Astrocyte (in vitro differentiated cells and primary cell): ENCODE measurements at regions not wholly inside any gene's neighbourhood (a gene's known extent, or its start where the extent isn't known, plus 50 kb on each side); places are given as distances from the start of the nearest gene placed in this dataset.

ENCODE experiments used
- CTCF ChIP-seq: IDR thresholded peaks from 2 replicates; pipeline ENCODE4 v1.5.1; 2011; ENCODE audit warnings: low read depth, mild to moderate bottlenecking, inconsistent platforms, low read length, moderate library complexity; ENCODE audit not compliant: insufficient read depth
- EZH2 ChIP-seq: IDR thresholded peaks from 2 replicates; pipeline ENCODE4 v1.6.1; 2012; ENCODE audit warnings: mild to moderate bottlenecking, low read length, inconsistent platforms; ENCODE audit not compliant: insufficient read depth

GRCh38 chr12:28776220-28776619 is 372.9 kb upstream of the FAR2 start:
- TF ChIP-seq CTCF (no peak), EZH2 (no peak)
